ENCODE measurements at regions not wholly inside any gene's neighbourhood (a gene's known extent, or its start where the extent isn't known, plus 50 kb on each side); places are given as distances from the start of the nearest gene placed in this dataset.

DNA sequence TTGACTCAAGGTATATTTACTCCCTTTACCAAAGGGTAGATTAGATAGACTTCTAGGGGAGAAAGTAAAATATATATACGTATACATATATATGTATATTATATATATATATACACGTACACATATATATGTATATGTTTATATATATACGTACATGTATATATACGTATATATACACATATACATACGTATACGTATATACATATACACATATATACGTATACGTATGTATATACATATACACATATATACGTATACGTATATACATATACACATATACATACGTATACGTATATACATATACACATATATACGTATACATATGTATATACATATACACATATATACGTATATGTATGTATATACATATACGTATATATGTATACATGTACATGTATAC lies 430.5 kb upstream of the ANO3 start:
- TF ChIP-seq, protein P1, sequence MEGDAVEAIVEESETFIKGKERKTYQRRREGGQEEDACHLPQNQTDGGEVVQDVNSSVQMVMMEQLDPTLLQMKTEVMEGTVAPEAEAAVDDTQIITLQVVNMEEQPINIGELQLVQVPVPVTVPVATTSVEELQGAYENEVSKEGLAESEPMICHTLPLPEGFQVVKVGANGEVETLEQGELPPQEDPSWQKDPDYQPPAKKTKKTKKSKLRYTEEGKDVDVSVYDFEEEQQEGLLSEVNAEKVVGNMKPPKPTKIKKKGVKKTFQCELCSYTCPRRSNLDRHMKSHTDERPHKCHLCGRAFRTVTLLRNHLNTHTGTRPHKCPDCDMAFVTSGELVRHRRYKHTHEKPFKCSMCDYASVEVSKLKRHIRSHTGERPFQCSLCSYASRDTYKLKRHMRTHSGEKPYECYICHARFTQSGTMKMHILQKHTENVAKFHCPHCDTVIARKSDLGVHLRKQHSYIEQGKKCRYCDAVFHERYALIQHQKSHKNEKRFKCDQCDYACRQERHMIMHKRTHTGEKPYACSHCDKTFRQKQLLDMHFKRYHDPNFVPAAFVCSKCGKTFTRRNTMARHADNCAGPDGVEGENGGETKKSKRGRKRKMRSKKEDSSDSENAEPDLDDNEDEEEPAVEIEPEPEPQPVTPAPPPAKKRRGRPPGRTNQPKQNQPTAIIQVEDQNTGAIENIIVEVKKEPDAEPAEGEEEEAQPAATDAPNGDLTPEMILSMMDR (IDR thresholded peaks at IDR 0.05): no peak
- TF ChIP-seq POLR2AphosphoS5 (IDR thresholded peaks at IDR 0.05): no peak
- no peak for TF ChIP-seq POLR2A (IDR thresholded peaks at IDR 0.05)
